ENCODE measurements at regions not wholly inside any gene's neighbourhood (a gene's known extent, or its start where the extent isn't known, plus 50 kb on each side); places are given as distances from the start of the nearest gene placed in this dataset.

DNA sequence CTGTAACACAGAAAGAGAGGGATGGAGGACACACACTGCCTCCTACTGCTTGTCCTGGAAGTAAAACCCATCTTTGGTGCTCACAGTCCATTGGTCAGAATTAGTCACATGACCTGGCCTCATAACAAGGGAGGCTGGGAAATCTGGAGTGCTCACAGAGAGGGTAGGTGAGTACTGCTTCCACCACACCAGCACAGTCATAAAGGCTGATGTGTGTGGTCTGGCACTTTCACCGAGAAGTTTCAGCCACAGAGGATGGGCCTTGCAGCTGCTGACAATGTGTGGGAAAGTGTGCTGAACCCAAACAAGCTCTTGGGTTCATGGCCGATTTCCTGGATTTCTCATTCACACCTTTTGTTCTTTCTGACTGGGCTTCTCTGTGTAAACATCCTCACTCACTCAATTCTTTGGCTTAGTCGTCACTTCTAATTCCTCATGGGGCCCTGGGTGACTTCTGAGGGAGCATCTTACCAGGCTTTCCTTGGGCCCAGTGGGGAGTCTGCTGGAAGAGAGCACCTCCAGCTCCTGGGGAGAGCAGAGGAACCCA lies 100.7 kb downstream of the ASB7 start:
- no peaks in the 10 kb centered on the region for H3K4me1 ChIP-seq (ENCODE audit: control insufficient read depth in 2 of 2, insufficient read depth in 2 of 2, low read length in 2 of 2)
- H3K27me3 ChIP-seq (replicated peaks in 1 of 4; ENCODE audit: control extremely low read depth in 1 of 4, control insufficient read depth in 3 of 4, insufficient read depth in 4 of 4, low read length in 3 of 4): peaks cover 0 to 3% (median 1%) of the 10 kb centered on the region in 4 experiments
- H3K79me2 ChIP-seq (ENCODE audit: control insufficient read depth, insufficient read depth, low read length): no peaks in the 10 kb centered on the region
- no peaks in the 10 kb centered on the region for H4K20me1 ChIP-seq (ENCODE audit: control insufficient read depth, insufficient read depth, low read length, poor library complexity, severe bottlenecking)
- TF ChIP-seq, protein P1, sequence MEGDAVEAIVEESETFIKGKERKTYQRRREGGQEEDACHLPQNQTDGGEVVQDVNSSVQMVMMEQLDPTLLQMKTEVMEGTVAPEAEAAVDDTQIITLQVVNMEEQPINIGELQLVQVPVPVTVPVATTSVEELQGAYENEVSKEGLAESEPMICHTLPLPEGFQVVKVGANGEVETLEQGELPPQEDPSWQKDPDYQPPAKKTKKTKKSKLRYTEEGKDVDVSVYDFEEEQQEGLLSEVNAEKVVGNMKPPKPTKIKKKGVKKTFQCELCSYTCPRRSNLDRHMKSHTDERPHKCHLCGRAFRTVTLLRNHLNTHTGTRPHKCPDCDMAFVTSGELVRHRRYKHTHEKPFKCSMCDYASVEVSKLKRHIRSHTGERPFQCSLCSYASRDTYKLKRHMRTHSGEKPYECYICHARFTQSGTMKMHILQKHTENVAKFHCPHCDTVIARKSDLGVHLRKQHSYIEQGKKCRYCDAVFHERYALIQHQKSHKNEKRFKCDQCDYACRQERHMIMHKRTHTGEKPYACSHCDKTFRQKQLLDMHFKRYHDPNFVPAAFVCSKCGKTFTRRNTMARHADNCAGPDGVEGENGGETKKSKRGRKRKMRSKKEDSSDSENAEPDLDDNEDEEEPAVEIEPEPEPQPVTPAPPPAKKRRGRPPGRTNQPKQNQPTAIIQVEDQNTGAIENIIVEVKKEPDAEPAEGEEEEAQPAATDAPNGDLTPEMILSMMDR (IDR thresholded peaks at IDR 0.05): no peak
- TF ChIP-seq EZH2 (IDR thresholded peaks at IDR 0.05; ENCODE audit: borderline replicate concordance, insufficient read depth, low read depth, low read length, poor library complexity, severe bottlenecking): no peak
- CTCF ChIA-PET: no interaction called here
- H3K36me3 ChIP-seq (replicated peaks in 1 of 2; ENCODE audit: control extremely low read depth in 1 of 2, control insufficient read depth in 1 of 2, extremely low read depth in 1 of 2, insufficient read depth in 2 of 2, low read length in 1 of 2): no peaks in the 10 kb centered on the region
- Mint-ChIP-seq H3K27me3 (peaks cover 30% of the 10 kb centered on the region), H3K9me3 (ENCODE audit: insufficient read depth) (no peaks in the 10 kb centered on the region), H3K4me3 (no peak overlapping the region), H3K27ac (no peak overlapping the region), H3K4me1 (no peaks in the 10 kb centered on the region)
- H3K4me2 ChIP-seq (replicated peaks; ENCODE audit: low read depth, low read length, poor library complexity, severe bottlenecking): no peak overlapping the region
- POLR2A ChIA-PET: no interaction called here
- H3K9ac ChIP-seq (ENCODE audit: low read length): no peak overlapping the region
- no peak overlapping the region for H3K27ac ChIP-seq (ENCODE audit: low read length in 2 of 2)
- ATAC-seq (ENCODE audit: low read depth) (no peak), DNase-seq (no peak)
- WGBS (ENCODE audit: insufficient coverage): 35% methylated on average over 3 of the region's 3 CpGs
- no peak overlapping the region for H2AFZ ChIP-seq (ENCODE audit: insufficient read depth, low read depth, low read length, poor library complexity, severe bottlenecking)
- intact Hi-C loops (cut with micrococcal nuclease): no loop called here
- peaks cover 0 to 8% (median 0%) of the 10 kb centered on the region in 3 donors for H3K9me3 ChIP-seq (ENCODE audit: control extremely low read depth in 1 of 3, control insufficient read depth in 2 of 3, insufficient read depth in 1 of 3, low read length in 2 of 3)
- no peak overlapping the region for H3K4me3 ChIP-seq (ENCODE audit: control extremely low read depth in 1 of 5, extremely low read depth in 1 of 5, insufficient read depth in 1 of 5, low read depth in 2 of 5, low read length in 4 of 5)

- peaks cover 30% of the 10 kb centered on the region for H3K27me3 Mint-ChIP-seq
- H3K9ac ChIP-seq (ENCODE audit: low read length): no peak overlapping the region
- no peak overlapping the region for H3K27ac ChIP-seq (ENCODE audit: low read length in 2 of 2)
- ATAC-seq (ENCODE audit: low read depth): no peak
- H3K27me3 ChIP-seq (replicated peaks in 1 of 4; ENCODE audit: control extremely low read depth in 1 of 4, control insufficient read depth in 3 of 4, insufficient read depth in 4 of 4, low read length in 3 of 4): peaks cover 0 to 3% (median 1%) of the 10 kb centered on the region in 4 experiments
- no peak overlapping the region for H3K27ac Mint-ChIP-seq
- ChIA-PET POLR2A (no interaction called here), CTCF (no interaction called here)
- no peak for DNase-seq
- no peaks in the 10 kb centered on the region for H3K36me3 ChIP-seq (replicated peaks in 1 of 2; ENCODE audit: control extremely low read depth in 1 of 2, control insufficient read depth in 1 of 2, extremely low read depth in 1 of 2, insufficient read depth in 2 of 2, low read length in 1 of 2)
- H3K4me3 ChIP-seq (ENCODE audit: control extremely low read depth in 1 of 5, extremely low read depth in 1 of 5, insufficient read depth in 1 of 5, low read depth in 2 of 5, low read length in 4 of 5): no peak overlapping the region
- no peaks in the 10 kb centered on the region for H4K20me1 ChIP-seq (ENCODE audit: control insufficient read depth, insufficient read depth, low read length, poor library complexity, severe bottlenecking)
- 91% methylated on average over 8 of the region's 10 CpGs for WGBS (ENCODE audit: insufficient coverage)
- no peak overlapping the region for H3K4me3 Mint-ChIP-seq
- H3K9me3 Mint-ChIP-seq (ENCODE audit: insufficient read depth): no peaks in the 10 kb centered on the region
- no peak overlapping the region for H3K4me2 ChIP-seq (replicated peaks; ENCODE audit: low read depth, low read length, poor library complexity, severe bottlenecking)
- no peaks in the 10 kb centered on the region for H3K4me1 ChIP-seq (ENCODE audit: control insufficient read depth in 2 of 2, insufficient read depth in 2 of 2, low read length in 2 of 2)
- no peaks in the 10 kb centered on the region for H3K4me1 Mint-ChIP-seq
- H3K9me3 ChIP-seq (ENCODE audit: control extremely low read depth in 1 of 3, control insufficient read depth in 2 of 3, insufficient read depth in 1 of 3, low read length in 2 of 3): peaks cover 0 to 8% (median 0%) of the 10 kb centered on the region in 3 donors
- intact Hi-C loops (cut with micrococcal nuclease): no loop called here
- no peak overlapping the region for H2AFZ ChIP-seq (ENCODE audit: insufficient read depth, low read depth, low read length, poor library complexity, severe bottlenecking)
- no peaks in the 10 kb centered on the region for H3K79me2 ChIP-seq (ENCODE audit: control insufficient read depth, insufficient read depth, low read length)
- no peak for TF ChIP-seq EZH2 (IDR thresholded peaks at IDR 0.05; ENCODE audit: borderline replicate concordance, insufficient read depth, low read depth, low read length, poor library complexity, severe bottlenecking)
These were observed 101.3 kb downstream of the ASB7 start for GRCh38 chr15:100703671-100704070.
